Fibroblast of lung (primary cell): ENCODE measurements at regions not wholly inside any gene's neighbourhood (a gene's known extent, or its start where the extent isn't known, plus 50 kb on each side); places are given as distances from the start of the nearest gene placed in this dataset.
A peak's percentile ranks its signal among the peaks of the same experiment; 100 is the strongest.

Experiments used
- DNase-seq, 2 donors: peaks; one replicate each; pipeline versions ENCODE4 v3.0.0 to v3.0.0-alpha.2; 2010; ENCODE audit warnings: low read depth in 2 of 2
- H2AFZ ChIP-seq: 2 replicates; pipeline ENCODE4 v1.5.1; 2012; ENCODE audit warnings: low read length, control low read depth, inconsistent platforms
- H3K27ac ChIP-seq: 2 replicates; pipeline ENCODE4 v1.5.1; 2011; ENCODE audit warnings: low read length, control low read depth; ENCODE audit not compliant: insufficient read depth
- H3K27me3 ChIP-seq: 2 replicates; pipeline ENCODE4 v1.5.1; 2011; ENCODE audit warnings: mild to moderate bottlenecking, low read length; ENCODE audit not compliant: control insufficient read depth, insufficient read depth
- H3K36me3 ChIP-seq: 2 replicates; pipeline ENCODE4 v1.5.1; 2011; ENCODE audit warnings: low read length; ENCODE audit not compliant: control insufficient read depth, insufficient read depth
- H3K4me1 ChIP-seq: 2 replicates; pipeline ENCODE4 v1.5.1; 2011; ENCODE audit warnings: low read length; ENCODE audit not compliant: control insufficient read depth, insufficient read depth; ENCODE audit errors: extremely low read depth
- H3K4me2 ChIP-seq: 2 replicates; pipeline ENCODE4 v1.5.1; 2011; ENCODE audit warnings: low read length, control low read depth; ENCODE audit not compliant: insufficient read depth; ENCODE audit errors: extremely low read depth
- H3K4me3 ChIP-seq, 4 experiments: fragments of 200-600 bp in 1 of 4; sonication (generic) in 1 of 4; replicated peaks in 1 of 4; 2 replicates each; pipeline ENCODE4 v1.5.1; 2011 to 2016; ENCODE audit warnings: low read length in 4 of 4, low read depth in 3 of 4, mild to moderate bottlenecking in 3 of 4, control low read depth in 2 of 4, inconsistent platforms in 1 of 4, mixed read lengths in 1 of 4; ENCODE audit not compliant: insufficient read depth in 1 of 4; ENCODE audit errors: control extremely low read depth in 1 of 4
- H3K79me2 ChIP-seq: 2 replicates; pipeline ENCODE4 v1.5.1; 2012; ENCODE audit warnings: mild to moderate bottlenecking, low read length, inconsistent platforms; ENCODE audit not compliant: control insufficient read depth, insufficient read depth
- H3K9ac ChIP-seq: 2 replicates; pipeline ENCODE4 v1.5.1; 2011; ENCODE audit warnings: mild to moderate bottlenecking, low read length, control low read depth; ENCODE audit not compliant: insufficient read depth
- H3K9me3 ChIP-seq: 2 replicates; pipeline ENCODE4 v1.5.1; 2012; ENCODE audit warnings: low read depth, low read length; ENCODE audit not compliant: control insufficient read depth, insufficient read depth
- H4K20me1 ChIP-seq: 2 replicates; pipeline ENCODE4 v1.5.1; 2011; ENCODE audit warnings: low read length; ENCODE audit not compliant: control insufficient read depth, insufficient read depth; ENCODE audit errors: extremely low read depth
- CTCF ChIP-seq, 2 donors: IDR thresholded peaks in 1 of 2; conservative IDR thresholded peaks in 1 of 2; 1 replicate in 1 of 2; 2 replicates in 1 of 2; pipeline ENCODE4 v1.5.1; 2011 to 2012; ENCODE audit warnings: low read length in 2 of 2, control low read depth in 1 of 2, inconsistent platforms in 1 of 2, low read depth in 1 of 2, mild to moderate bottlenecking in 1 of 2
- EZH2 ChIP-seq: IDR thresholded peaks from 2 replicates; pipeline ENCODE4 v1.5.1; 2012; ENCODE audit warnings: low read length, control low read depth, mild to moderate bottlenecking; ENCODE audit errors: missing control alignments

- Histone ChIP-seq H3K9ac (no peak overlapping the region), H2AFZ (peak overlapping the region; percentile 1), H4K20me1 (no peaks in the 10 kb centered on the region), H3K4me2 (no peak overlapping the region), H3K9me3 (no peaks in the 10 kb centered on the region), H3K4me1 (peaks cover 3% of the 10 kb centered on the region), H3K79me2 (no peaks in the 10 kb centered on the region), H3K36me3 (no peaks in the 10 kb centered on the region), H3K27me3 (no peaks in the 10 kb centered on the region), H3K27ac (no peak overlapping the region), H3K4me3 (no peak overlapping the region)
- no peak for TF ChIP-seq EZH2
- no peak for TF ChIP-seq CTCF (conservative IDR thresholded peaks at IDR 0.05 in 1 of 2, IDR thresholded peaks at IDR 0.05 in 1 of 2; ENCODE audit: low read depth in 1 of 2, low read length in 2 of 2)
- peak in 1 of 2 donors; percentile 53 for DNase-seq
These were observed 102.6 kb upstream of the TSHZ3 start for GRCh38 chr19:31451686-31452330.

- H3K9ac ChIP-seq = no peak overlapping the region
- no peaks in the 10 kb centered on the region for H3K79me2 ChIP-seq
- TF ChIP-seq EZH2 (no peak), CTCF (conservative IDR thresholded peaks at IDR 0.05 in 1 of 2, IDR thresholded peaks at IDR 0.05 in 1 of 2; ENCODE audit: low read depth in 1 of 2, low read length in 2 of 2) (peak in 1 of 2 donors; percentile 15)
- H3K4me2 ChIP-seq = no peak overlapping the region
- no peaks in the 10 kb centered on the region for H3K9me3 ChIP-seq
- H4K20me1 ChIP-seq = no peaks in the 10 kb centered on the region
- no peaks in the 10 kb centered on the region for H3K27me3 ChIP-seq
- no peak overlapping the region for H3K27ac ChIP-seq
- H2AFZ ChIP-seq = no peak overlapping the region
- no peaks in the 10 kb centered on the region for H3K4me1 ChIP-seq
- H3K4me3 ChIP-seq = no peak overlapping the region
- H3K36me3 ChIP-seq = no peaks in the 10 kb centered on the region
- DNase-seq = no peak
These were observed 110.2 kb upstream of the TSHZ3 start for GRCh38 chr19:31459430-31459829.

GRCh38 chr19:31461814-31462539 lies 112.7 kb upstream of the TSHZ3 start:
- no peaks in the 10 kb centered on the region for H4K20me1 ChIP-seq
- no peaks in the 10 kb centered on the region for H3K4me1 ChIP-seq
- DNase-seq = peak; percentile 6 to 25
- no peak overlapping the region for H3K4me2 ChIP-seq
- H3K9ac ChIP-seq = no peak overlapping the region
- TF ChIP-seq CTCF (conservative IDR thresholded peaks at IDR 0.05 in 1 of 2, IDR thresholded peaks at IDR 0.05 in 1 of 2; ENCODE audit: low read depth in 1 of 2, low read length in 2 of 2) = peak; percentile 9 to 27
- no peak for TF ChIP-seq EZH2
- no peak overlapping the region for H3K4me3 ChIP-seq
- H2AFZ ChIP-seq = no peak overlapping the region
- no peak overlapping the region for H3K27ac ChIP-seq
- H3K79me2 ChIP-seq = no peaks in the 10 kb centered on the region
- H3K36me3 ChIP-seq = no peaks in the 10 kb centered on the region
- H3K27me3 ChIP-seq = no peaks in the 10 kb centered on the region
- no peaks in the 10 kb centered on the region for H3K9me3 ChIP-seq
